ENCODE measurements at regions not wholly inside any gene's neighbourhood (a gene's known extent, or its start where the extent isn't known, plus 50 kb on each side); places are given as distances from the start of the nearest gene placed in this dataset.

DNA sequence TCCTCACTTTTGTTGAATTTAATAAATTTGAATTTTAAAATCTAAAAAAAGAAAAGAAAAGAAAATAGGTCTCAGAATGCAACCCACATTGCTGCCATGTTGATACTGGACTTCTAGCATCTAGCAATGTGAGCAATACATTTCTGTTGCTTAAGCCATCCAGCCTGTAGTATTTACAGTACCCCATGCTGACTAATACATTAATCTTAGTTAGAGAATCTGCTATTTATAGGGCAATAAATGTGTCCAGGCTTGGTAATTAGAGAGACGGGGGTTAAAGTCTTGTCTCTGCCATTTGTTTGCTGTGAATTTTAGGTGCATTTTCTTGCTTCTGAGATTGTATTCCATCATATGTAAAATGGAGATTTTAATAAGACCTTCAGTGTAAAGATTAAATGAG lies 471.3 kb downstream of the DHX35 start:
- TF ChIP-seq, protein P1, sequence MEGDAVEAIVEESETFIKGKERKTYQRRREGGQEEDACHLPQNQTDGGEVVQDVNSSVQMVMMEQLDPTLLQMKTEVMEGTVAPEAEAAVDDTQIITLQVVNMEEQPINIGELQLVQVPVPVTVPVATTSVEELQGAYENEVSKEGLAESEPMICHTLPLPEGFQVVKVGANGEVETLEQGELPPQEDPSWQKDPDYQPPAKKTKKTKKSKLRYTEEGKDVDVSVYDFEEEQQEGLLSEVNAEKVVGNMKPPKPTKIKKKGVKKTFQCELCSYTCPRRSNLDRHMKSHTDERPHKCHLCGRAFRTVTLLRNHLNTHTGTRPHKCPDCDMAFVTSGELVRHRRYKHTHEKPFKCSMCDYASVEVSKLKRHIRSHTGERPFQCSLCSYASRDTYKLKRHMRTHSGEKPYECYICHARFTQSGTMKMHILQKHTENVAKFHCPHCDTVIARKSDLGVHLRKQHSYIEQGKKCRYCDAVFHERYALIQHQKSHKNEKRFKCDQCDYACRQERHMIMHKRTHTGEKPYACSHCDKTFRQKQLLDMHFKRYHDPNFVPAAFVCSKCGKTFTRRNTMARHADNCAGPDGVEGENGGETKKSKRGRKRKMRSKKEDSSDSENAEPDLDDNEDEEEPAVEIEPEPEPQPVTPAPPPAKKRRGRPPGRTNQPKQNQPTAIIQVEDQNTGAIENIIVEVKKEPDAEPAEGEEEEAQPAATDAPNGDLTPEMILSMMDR (IDR thresholded peaks at IDR 0.05), result no peak
- TF ChIP-seq EP300 (IDR thresholded peaks at IDR 0.05) (no peak), POLR2A (IDR thresholded peaks at IDR 0.05) (no peak)

All from tibial nerve (tissue), 4 donors.